Breast epithelium (tissue), 3 donors: ENCODE measurements at regions not wholly inside any gene's neighbourhood (a gene's known extent, or its start where the extent isn't known, plus 50 kb on each side); places are given as distances from the start of the nearest gene placed in this dataset.

ENCODE experiments used
- POLR2A ChIP-seq: fragments of 450-650 bp; IDR thresholded peaks from one replicate; pipeline ENCODE4 v1.6.1; 2016; ENCODE audit warnings: antibody characterized with exemption, mild to moderate bottlenecking, moderate library complexity
- POLR2AphosphoS5 ChIP-seq, 3 donors: sonication (generic); formaldehyde crosslinking; IDR thresholded peaks; one replicate each; pipeline ENCODE4 v1.6.1; 2017; ENCODE audit warnings: antibody characterized with exemption in 3 of 3
- TF ChIP-seq, protein P1 (sequence below), 3 donors: fragments of 450-650 bp; IDR thresholded peaks; one replicate each; pipeline ENCODE4 v1.5.1; 2016 to 2017; ENCODE audit warnings: antibody characterized with exemption in 3 of 3, mild to moderate bottlenecking in 3 of 3, moderate library complexity in 3 of 3

GRCh38 chr7:13421776-13422175 is 567.7 kb downstream of the ETV1 start:
- TF ChIP-seq, protein P1, sequence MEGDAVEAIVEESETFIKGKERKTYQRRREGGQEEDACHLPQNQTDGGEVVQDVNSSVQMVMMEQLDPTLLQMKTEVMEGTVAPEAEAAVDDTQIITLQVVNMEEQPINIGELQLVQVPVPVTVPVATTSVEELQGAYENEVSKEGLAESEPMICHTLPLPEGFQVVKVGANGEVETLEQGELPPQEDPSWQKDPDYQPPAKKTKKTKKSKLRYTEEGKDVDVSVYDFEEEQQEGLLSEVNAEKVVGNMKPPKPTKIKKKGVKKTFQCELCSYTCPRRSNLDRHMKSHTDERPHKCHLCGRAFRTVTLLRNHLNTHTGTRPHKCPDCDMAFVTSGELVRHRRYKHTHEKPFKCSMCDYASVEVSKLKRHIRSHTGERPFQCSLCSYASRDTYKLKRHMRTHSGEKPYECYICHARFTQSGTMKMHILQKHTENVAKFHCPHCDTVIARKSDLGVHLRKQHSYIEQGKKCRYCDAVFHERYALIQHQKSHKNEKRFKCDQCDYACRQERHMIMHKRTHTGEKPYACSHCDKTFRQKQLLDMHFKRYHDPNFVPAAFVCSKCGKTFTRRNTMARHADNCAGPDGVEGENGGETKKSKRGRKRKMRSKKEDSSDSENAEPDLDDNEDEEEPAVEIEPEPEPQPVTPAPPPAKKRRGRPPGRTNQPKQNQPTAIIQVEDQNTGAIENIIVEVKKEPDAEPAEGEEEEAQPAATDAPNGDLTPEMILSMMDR (IDR thresholded peaks at IDR 0.05), result no peak
- TF ChIP-seq POLR2AphosphoS5 (IDR thresholded peaks at IDR 0.05) (no peak), POLR2A (no peak)
